Aorta (tissue), 5 donors: ENCODE measurements at regions not wholly inside any gene's neighbourhood (a gene's known extent, or its start where the extent isn't known, plus 50 kb on each side); places are given as distances from the start of the nearest gene placed in this dataset.

Source experiments
- ATAC-seq: fragments of 200-7000 bp; cut with Tn5 transposase; one replicate; pipeline ENCODE4 v1.9.1; 2022; ENCODE audit warnings: moderate library complexity; ENCODE audit not compliant: low FRiP score
- DNase-seq, 2 donors: peaks; one replicate each; pipeline ENCODE4 v3.0.0-alpha.2; 2020
- H3K27ac ChIP-seq, 2 donors: one replicate each; pipeline ENCODE4 v1.5.1; 2013; ENCODE audit warnings: low read length in 2 of 2, mild to moderate bottlenecking in 2 of 2, moderate library complexity in 2 of 2, control low read depth in 1 of 2, inconsistent platforms in 1 of 2, low read depth in 1 of 2
- H3K27me3 ChIP-seq, 2 donors: one replicate each; pipeline ENCODE4 v1.6.1; 2013; ENCODE audit warnings: control low read depth in 1 of 2, low read length in 1 of 2, mild to moderate bottlenecking in 1 of 2, moderate library complexity in 1 of 2; ENCODE audit not compliant: insufficient read depth in 2 of 2, control insufficient read depth in 1 of 2
- H3K36me3 ChIP-seq, 2 donors: one replicate each; pipeline ENCODE4 v1.6.1; 2013; ENCODE audit warnings: control low read depth in 1 of 2, low read length in 1 of 2, mild to moderate bottlenecking in 1 of 2; ENCODE audit not compliant: insufficient read depth in 2 of 2, control insufficient read depth in 1 of 2
- H3K4me1 ChIP-seq, 2 donors: one replicate each; pipeline ENCODE4 v1.6.1; 2013; ENCODE audit warnings: low read length in 2 of 2, control low read depth in 1 of 2, mild to moderate bottlenecking in 1 of 2, moderate library complexity in 1 of 2; ENCODE audit not compliant: insufficient read depth in 2 of 2, control insufficient read depth in 1 of 2
- H3K4me3 ChIP-seq, 2 donors: one replicate each; pipeline ENCODE4 v1.5.1; 2013; ENCODE audit warnings: low read length in 2 of 2, control low read depth in 1 of 2, mild to moderate bottlenecking in 1 of 2
- H3K9me3 ChIP-seq: one replicate; pipeline ENCODE4 v1.6.1; 2013; ENCODE audit warnings: mild to moderate bottlenecking, low read length; ENCODE audit not compliant: control insufficient read depth
- WGBS, 2 donors: extraction: QIAGEN DNeasy Blood & Tissue Kit; methylation state at CpG; one replicate each; pipeline ENCODE4 v1.1.7; 2013; 5-methylcytosine and 5-hydroxymethylcytosine counted together
- intact Hi-C, 2 donors: fragments of 100-400 bp; cut with DNase I; formaldehyde crosslinking; loops; one replicate each; pipeline versions ENCODE4 v1.14.2 to v1.15.0; 2022
- donor health status: healthy with polysubstance abuse.
- donor health status: Bipolar disorder and iron deficiency.
- donor health status: DM: no; HTN: no; CAD: no.
- donor health status: DM: no; HTN: no; CAD: no.
- donor health status: DM: yes; HTN: yes; CAD: no.

GRCh38 chr4:19645589-19645988 is 606.1 kb upstream of the SLIT2 start:
- Histone ChIP-seq H3K9me3 (no peaks in the 10 kb centered on the region), H3K27ac (no peak overlapping the region), H3K4me1 (no peaks in the 10 kb centered on the region), H3K4me3 (no peak overlapping the region), H3K36me3 (no peaks in the 10 kb centered on the region), H3K27me3 (no peaks in the 10 kb centered on the region)
- no peak for DNase-seq
- intact Hi-C loops = no loop called here
- WGBS, 2 donors = 80 to 85% methylated on average over 1 of the region's 1 CpG
- ATAC-seq = no peak

- intact Hi-C loops = no loop called here
These were observed 615.3 kb upstream of the SLIT2 start for GRCh38 chr4:19636451-19636850.

GRCh38 chr4:19631814-19632213 is 619.9 kb upstream of the SLIT2 start:
- no peak for ATAC-seq
- no peak overlapping the region for H3K4me3 ChIP-seq
- 55 to 65% methylated on average over 1 of the region's 1 CpG for WGBS, 2 donors

More at GRCh38 chr4:19636451-19636850, 615.3 kb upstream of the SLIT2 start:
- H3K9me3 ChIP-seq = no peaks in the 10 kb centered on the region
- H3K4me3 ChIP-seq = no peak overlapping the region
- no peaks in the 10 kb centered on the region for H3K27me3 ChIP-seq
- no peak for DNase-seq
- H3K36me3 ChIP-seq = no peaks in the 10 kb centered on the region
- H3K27ac ChIP-seq = no peak overlapping the region
- no peaks in the 10 kb centered on the region for H3K4me1 ChIP-seq
- no peak for ATAC-seq

GRCh38 chr4:19623866-19624265 is 627.8 kb upstream of the SLIT2 start:
- Histone ChIP-seq H3K9me3 (no peaks in the 10 kb centered on the region), H3K27ac (no peak overlapping the region), H3K27me3 (no peaks in the 10 kb centered on the region), H3K36me3 (no peaks in the 10 kb centered on the region), H3K4me3 (no peak overlapping the region), H3K4me1 (no peaks in the 10 kb centered on the region)
- DNase-seq (no peak), ATAC-seq (no peak)
- intact Hi-C loops = no loop called here
- 93 to 100% methylated on average over 1 of the region's 1 CpG for WGBS, 2 donors

More at GRCh38 chr4:19631814-19632213, 619.9 kb upstream of the SLIT2 start:
- intact Hi-C loops = no loop called here
- Histone ChIP-seq H3K27me3 (no peaks in the 10 kb centered on the region), H3K36me3 (no peaks in the 10 kb centered on the region), H3K4me1 (no peaks in the 10 kb centered on the region), H3K27ac (no peak overlapping the region), H3K9me3 (no peaks in the 10 kb centered on the region)
- no peak for DNase-seq

GRCh38 chr4:19615086-19615689 is 636.5 kb upstream of the SLIT2 start:
- ATAC-seq (no peak), DNase-seq (no peak)
- Histone ChIP-seq H3K36me3 (no peaks in the 10 kb centered on the region), H3K4me3 (no peak overlapping the region), H3K9me3 (peaks cover 5% of the 10 kb centered on the region), H3K27ac (no peak overlapping the region), H3K27me3 (no peaks in the 10 kb centered on the region), H3K4me1 (no peaks in the 10 kb centered on the region)
- intact Hi-C loops = no loop called here
- 97 to 99% methylated on average over 5 of the region's 5 CpGs for WGBS, 2 donors

- ATAC-seq = no peak
- Histone ChIP-seq H3K36me3 (no peaks in the 10 kb centered on the region), H3K4me1 (no peaks in the 10 kb centered on the region), H3K9me3 (peaks cover 5% of the 10 kb centered on the region), H3K4me3 (no peak overlapping the region), H3K27ac (no peak overlapping the region), H3K27me3 (no peaks in the 10 kb centered on the region)
- intact Hi-C loops = no loop called here
- 81 to 85% methylated on average over 1 of the region's 1 CpG for WGBS, 2 donors
- no peak for DNase-seq
These were observed 637.5 kb upstream of the SLIT2 start for GRCh38 chr4:19614171-19614570.

- no peak for ATAC-seq
- Histone ChIP-seq H3K4me1 (no peaks in the 10 kb centered on the region), H3K4me3 (no peak overlapping the region), H3K36me3 (no peaks in the 10 kb centered on the region), H3K27ac (no peak overlapping the region), H3K9me3 (no peaks in the 10 kb centered on the region), H3K27me3 (no peaks in the 10 kb centered on the region)
- 69 to 76% methylated on average over 2 of the region's 2 CpGs for WGBS, 2 donors
- no peak for DNase-seq
- intact Hi-C loops = no loop called here
These were observed 655.4 kb upstream of the SLIT2 start for GRCh38 chr4:19596342-19596741.

GRCh38 chr4:19592391-19592790 is 659.3 kb upstream of the SLIT2 start:
- no peak for ATAC-seq

GRCh38 chr4:19583827-19584569 is 667.7 kb upstream of the SLIT2 start:
- intact Hi-C loops = no loop called here
- H3K36me3 ChIP-seq = no peaks in the 10 kb centered on the region
- no peak for ATAC-seq
- DNase-seq = no peak
- H3K4me3 ChIP-seq = no peak overlapping the region
- H3K9me3 ChIP-seq = peaks cover 4% of the 10 kb centered on the region
- no peaks in the 10 kb centered on the region for H3K27me3 ChIP-seq
- WGBS, 2 donors = 77 to 82% methylated on average over 4 of the region's 4 CpGs
- H3K27ac ChIP-seq = no peak overlapping the region
- no peaks in the 10 kb centered on the region for H3K4me1 ChIP-seq

More at GRCh38 chr4:19592391-19592790, 659.3 kb upstream of the SLIT2 start:
- H3K36me3 ChIP-seq = no peaks in the 10 kb centered on the region
- DNase-seq = no peak
- H3K27me3 ChIP-seq = no peaks in the 10 kb centered on the region
- H3K9me3 ChIP-seq = no peaks in the 10 kb centered on the region
- no peaks in the 10 kb centered on the region for H3K4me1 ChIP-seq
- no peak overlapping the region for H3K4me3 ChIP-seq
- WGBS, 2 donors = 89 to 94% methylated on average over 3 of the region's 3 CpGs
- no peak overlapping the region for H3K27ac ChIP-seq
- intact Hi-C loops = no loop called here
